Endothelial cell of umbilical vein (primary cell): ENCODE measurements at regions not wholly inside any gene's neighbourhood (a gene's known extent, or its start where the extent isn't known, plus 50 kb on each side); places are given as distances from the start of the nearest gene placed in this dataset.

ENCODE experiments used
- BruUV-seq: library from RNA; stranded (reverse); fragments of 400-500 nt; replicated peaks from 2 replicates; lab custom pipeline; 2021; lab: Mats Ljungman, UMichigan
- CTCF ChIA-PET: fragments of 300-600, 350-600 bp; sonication (Branson Sonifier 250); formaldehyde crosslinking; loops from one replicate; lab custom pipeline; 2021; ENCODE audit warnings: antibody characterized with exemption, inconsistent platforms; lab: Charles Lee
- POLR2A ChIA-PET: fragments of 300-600, 350-600 bp; sonication (Branson Sonifier 250); formaldehyde crosslinking; loops from one replicate; lab custom pipeline; 2021; ENCODE audit warnings: antibody characterized with exemption, inconsistent platforms; lab: Charles Lee
- DNase-seq: peaks from one replicate; pipeline ENCODE4 v3.0.0-alpha.2; 2011; ENCODE audit warnings: low read depth, low spot score
- FAIRE-seq: peaks from 2 replicates; lab custom pipeline; 2011; peaks lifted over from hg19 to GRCh38; lab: Jason Lieb, UNC
- H2AFZ ChIP-seq: 2 replicates; pipeline ENCODE4 v1.6.0; 2012; ENCODE audit warnings: low read depth, low read length, control low read depth, inconsistent platforms
- H3K27ac ChIP-seq: 2 replicates; pipeline ENCODE4 v1.5.1; 2011; ENCODE audit warnings: low read depth, mild to moderate bottlenecking, control low read depth, low read length, moderate library complexity; ENCODE audit not compliant: insufficient read depth
- H3K27me3 ChIP-seq, 2 experiments: 2 replicates each; pipeline versions ENCODE4 v1.6.0 to v1.6.1; 2011; ENCODE audit warnings: low read length in 2 of 2, mixed read lengths in 1 of 2; ENCODE audit not compliant: control insufficient read depth in 2 of 2, insufficient read depth in 2 of 2
- H3K36me3 ChIP-seq, 2 experiments: 2 replicates in 1 of 2; 3 replicates in 1 of 2; pipeline ENCODE4 v1.5.1; 2011; ENCODE audit warnings: low read length in 2 of 2, mild to moderate bottlenecking in 1 of 2, moderate library complexity in 1 of 2; ENCODE audit not compliant: control insufficient read depth in 2 of 2, insufficient read depth in 2 of 2; ENCODE audit errors: extremely low read depth in 1 of 2
- H3K4me1 ChIP-seq: 3 replicates; pipeline ENCODE4 v1.5.1; 2011; ENCODE audit warnings: mild to moderate bottlenecking, low read length; ENCODE audit not compliant: control insufficient read depth, insufficient read depth; ENCODE audit errors: extremely low read depth
- H3K4me2 ChIP-seq: 2 replicates; pipeline ENCODE4 v1.6.1; 2011; ENCODE audit warnings: low read length, control low read depth, mixed read lengths; ENCODE audit not compliant: insufficient read depth
- H3K4me3 ChIP-seq, 3 experiments: fragments of 200-600 bp in 1 of 3; sonication (generic), shearing (Covaris generic) in 1 of 3; replicated peaks in 1 of 3; 2 replicates each; pipeline ENCODE4 v1.5.1; 2011 to 2016; ENCODE audit warnings: control low read depth in 3 of 3, low read length in 3 of 3, mild to moderate bottlenecking in 2 of 3, inconsistent platforms in 1 of 3, low read depth in 1 of 3, moderate library complexity in 1 of 3; ENCODE audit not compliant: insufficient read depth in 1 of 3
- H3K79me2 ChIP-seq: 2 replicates; pipeline ENCODE4 v1.6.0; 2012; ENCODE audit warnings: low read length, inconsistent platforms; ENCODE audit not compliant: control insufficient read depth, insufficient read depth
- H3K9ac ChIP-seq: replicated peaks from 2 replicates; pipeline ENCODE3; 2011; ENCODE audit warnings: low read length, control low read depth; ENCODE audit not compliant: insufficient read depth; ENCODE audit errors: extremely low read depth
- H3K9me1 ChIP-seq: replicated peaks from 3 replicates; pipeline ENCODE4 v1.6.0; 2011; ENCODE audit warnings: mild to moderate bottlenecking, low read length; ENCODE audit not compliant: control insufficient read depth, insufficient read depth; ENCODE audit errors: extremely low read depth
- H3K9me3 ChIP-seq: replicated peaks from 2 replicates; pipeline ENCODE4 v1.5.1; 2012; ENCODE audit warnings: low read length, inconsistent platforms; ENCODE audit not compliant: control insufficient read depth, insufficient read depth
- H4K20me1 ChIP-seq: replicated peaks from 2 replicates; pipeline ENCODE3; 2011; ENCODE audit warnings: mild to moderate bottlenecking, low read length; ENCODE audit not compliant: control insufficient read depth, insufficient read depth; ENCODE audit errors: extremely low read depth
- CTCF ChIP-seq, 2 donors: IDR thresholded peaks; 1 replicate in 1 of 2; 2 replicates in 1 of 2; pipeline ENCODE4 v1.5.1; 2011; ENCODE audit warnings: low read length in 2 of 2, mild to moderate bottlenecking in 2 of 2, moderate library complexity in 2 of 2, control low read depth in 1 of 2, inconsistent platforms in 1 of 2, low read depth in 1 of 2; ENCODE audit not compliant: insufficient read depth in 1 of 2; ENCODE audit errors: extremely low read depth in 1 of 2
- EZH2 ChIP-seq: IDR thresholded peaks from 2 replicates; pipeline ENCODE4 v1.6.1; 2012; ENCODE audit warnings: borderline replicate concordance, low read depth, mild to moderate bottlenecking, moderate library complexity, low read length, inconsistent platforms; ENCODE audit not compliant: severe bottlenecking
- FOS ChIP-seq: IDR thresholded peaks from 2 replicates; pipeline ENCODE4 v1.6.1; 2011; ENCODE audit warnings: mild to moderate bottlenecking, low read length, moderate library complexity, borderline replicate concordance; ENCODE audit not compliant: insufficient read depth
- GATA2 ChIP-seq: IDR thresholded peaks from 2 replicates; pipeline ENCODE4 v1.7.0; 2011; ENCODE audit warnings: low read depth, mild to moderate bottlenecking, moderate library complexity, mixed read lengths, low read length; ENCODE audit not compliant: insufficient read length, insufficient read depth
- JUN ChIP-seq: IDR thresholded peaks from 2 replicates; pipeline ENCODE4 v1.6.1; 2011; ENCODE audit warnings: borderline replicate concordance, low read depth; ENCODE audit not compliant: insufficient read length, insufficient read depth
- MAX ChIP-seq: IDR thresholded peaks from 2 replicates; pipeline ENCODE4 v1.6.1; 2011; ENCODE audit not compliant: insufficient read depth, insufficient read length
- MYC ChIP-seq: IDR thresholded peaks from one replicate; pipeline ENCODE4 v1.6.1; 2011; ENCODE audit warnings: mild to moderate bottlenecking, low read depth, low read length
- POLR2A ChIP-seq: IDR thresholded peaks from 2 replicates; pipeline ENCODE4 v1.6.1; 2012; ENCODE audit warnings: low read depth, mild to moderate bottlenecking, control low read depth, low read length
- POLR2AphosphoS5 ChIP-seq: IDR thresholded peaks from 2 replicates; pipeline ENCODE4 v1.6.1; 2012; ENCODE audit warnings: low read depth, mild to moderate bottlenecking, control low read depth, low read length, moderate library complexity; ENCODE audit not compliant: insufficient read depth
- dilution Hi-C: fragments of 300-500 bp; cut with MboI; formaldehyde crosslinking; loops from one replicate; pipeline ENCODE4 v1.15.0; 2019; ENCODE audit warnings: low sequenced_read_pairs; ENCODE audit not compliant: extremely low pct_ligation_motif_present
- intact Hi-C: fragments of 100-400 bp; cut with micrococcal nuclease; formaldehyde crosslinking; loops from one replicate; pipeline ENCODE4 v1.10.0; 2022

- Histone ChIP-seq H3K9ac (no peak overlapping the region), H3K9me1 (no peaks in the 10 kb centered on the region), H3K4me2 (no peak overlapping the region), H4K20me1 (no peaks in the 10 kb centered on the region), H3K27me3 (no peaks in the 10 kb centered on the region), H2AFZ (no peak overlapping the region), H3K4me1 (no peaks in the 10 kb centered on the region), H3K36me3 (no peaks in the 10 kb centered on the region), H3K4me3 (no peak overlapping the region), H3K27ac (no peak overlapping the region), H3K79me2 (no peaks in the 10 kb centered on the region), H3K9me3 (no peaks in the 10 kb centered on the region)
- POLR2A ChIA-PET: no interaction called here
- no peak for FAIRE-seq
- DNase-seq: no peak
- intact Hi-C loops (no loop called here), dilution Hi-C loops (no loop called here)
- CTCF ChIA-PET: no interaction called here
- no TSS peak for BruUV-seq
- TF ChIP-seq MYC: no peak
- no peak for TF ChIP-seq MAX
- no peak for TF ChIP-seq POLR2A
- no peak for TF ChIP-seq JUN
- no peak for TF ChIP-seq EZH2
- no peak for TF ChIP-seq FOS
- no peak for TF ChIP-seq CTCF (IDR thresholded peaks at IDR 0.05; ENCODE audit: extremely low read depth in 1 of 2, insufficient read depth in 1 of 2, low read depth in 1 of 2, low read length in 2 of 2)
- TF ChIP-seq POLR2AphosphoS5: no peak
- no peak for TF ChIP-seq GATA2
Measured at GRCh38 chr10:104510644-104511043, 130.4 kb upstream of the SORCS3 start.
